T-helper 17 cell (primary cell): ENCODE measurements at regions not wholly inside any gene's neighbourhood (a gene's known extent, or its start where the extent isn't known, plus 50 kb on each side); places are given as distances from the start of the nearest gene placed in this dataset.

Experiments
- ATAC-seq: fragments of 150-1000 bp; cut with Tn5 transposase; 2 replicates; pipeline ENCODE4 v1.10.0; 2021; ENCODE audit warnings: mild to moderate bottlenecking, moderate library complexity
- DNase-seq, 3 donors: peaks; one replicate each; pipeline versions ENCODE4 v3.0.0 to v3.0.0-alpha.2; 2020 to 2021
- H3K9me3 ChIP-seq: one replicate; pipeline ENCODE4 v1.7.0; 2013; ENCODE audit warnings: low read length, mild to moderate bottlenecking; ENCODE audit not compliant: control insufficient read depth, poor library complexity, severe bottlenecking
- H3K27ac Mint-ChIP-seq: one replicate; pipeline ENCODE4 v1.8.0; 2022; ENCODE audit warnings: mild to moderate bottlenecking, moderate library complexity, mixed read lengths
- H3K27me3 Mint-ChIP-seq: one replicate; pipeline ENCODE4 v1.8.0; 2022; ENCODE audit warnings: mixed read lengths
- H3K36me3 Mint-ChIP-seq: one replicate; pipeline ENCODE4 v1.8.0; 2022; ENCODE audit warnings: low read depth, mixed read lengths
- H3K4me1 Mint-ChIP-seq: one replicate; pipeline ENCODE4 v1.8.0; 2022; ENCODE audit warnings: mild to moderate bottlenecking, mixed read lengths
- H3K4me3 Mint-ChIP-seq: one replicate; pipeline ENCODE4 v1.8.0; 2022; ENCODE audit warnings: mild to moderate bottlenecking, moderate library complexity, mixed read lengths

DNA sequence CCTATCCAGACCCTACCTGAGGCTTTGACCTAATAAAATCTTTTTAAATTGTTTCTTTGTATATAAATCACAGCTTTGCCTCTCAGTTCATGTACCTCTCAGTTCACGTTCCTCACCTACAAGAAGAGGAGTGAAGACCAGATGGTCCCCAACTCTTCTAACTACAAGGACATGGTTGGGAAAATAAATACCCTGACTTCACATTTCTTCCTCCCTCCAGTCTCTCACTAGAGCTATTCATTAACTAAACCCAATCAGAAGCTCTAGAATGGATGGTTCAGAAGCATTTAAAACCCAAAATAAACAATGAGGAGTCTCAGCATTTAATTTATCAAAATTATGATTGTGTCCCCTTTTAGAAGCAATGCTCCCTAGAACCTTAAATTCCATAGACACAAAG is 97.3 kb upstream of the AGTR1 start:
- Mint-ChIP-seq H3K27ac (no peak overlapping the region), H3K4me1 (no peaks in the 10 kb centered on the region), H3K36me3 (no peaks in the 10 kb centered on the region), H3K27me3 (no peaks in the 10 kb centered on the region), H3K4me3 (no peak overlapping the region)
- no peaks in the 10 kb centered on the region for H3K9me3 ChIP-seq
- ATAC-seq (no peak), DNase-seq (no peak)

DNA sequence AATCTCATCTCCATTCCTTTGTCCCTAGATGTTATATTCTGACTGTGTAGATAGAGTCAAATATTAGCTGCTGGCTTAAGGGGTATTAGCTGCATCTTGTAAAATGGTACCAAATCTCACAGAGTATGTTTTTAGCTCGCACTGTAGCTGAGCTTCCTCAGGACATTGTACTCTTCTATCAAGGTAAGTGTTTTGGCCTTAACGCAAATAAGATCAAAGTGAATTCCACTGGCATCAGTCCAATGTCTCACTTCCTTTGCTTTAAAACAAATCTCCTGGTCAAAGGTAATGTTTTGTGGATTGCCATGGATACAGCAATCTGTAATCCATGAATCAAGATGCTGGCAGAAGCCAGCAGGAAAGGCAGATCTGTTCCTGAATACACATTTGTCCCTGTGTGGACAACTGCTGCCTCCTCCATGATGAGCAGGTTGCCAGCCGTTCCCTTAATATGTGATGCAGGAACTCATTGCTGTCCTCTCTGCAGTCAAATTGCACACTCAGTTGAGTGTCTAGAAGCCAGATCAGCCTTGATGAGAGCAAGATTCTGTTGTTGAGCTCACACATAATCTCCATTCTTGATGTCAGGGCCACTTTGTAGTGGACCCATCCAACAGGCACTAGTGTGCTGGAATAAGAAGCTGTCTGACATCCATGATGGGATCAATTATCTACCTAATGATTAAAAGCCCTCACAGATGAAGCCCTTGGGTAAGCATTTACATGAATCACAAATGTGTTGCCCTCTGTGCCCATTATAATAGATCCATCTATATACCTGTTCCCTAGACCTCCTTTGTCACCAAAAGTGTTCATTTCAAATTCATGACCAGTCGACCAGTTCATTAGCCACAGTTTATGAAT is 96.6 kb upstream of the AGTR1 start:
- DNase-seq = no peak
- no peaks in the 10 kb centered on the region for H3K9me3 ChIP-seq
- Mint-ChIP-seq H3K4me1 (no peaks in the 10 kb centered on the region), H3K27ac (no peak overlapping the region), H3K36me3 (no peaks in the 10 kb centered on the region), H3K27me3 (no peaks in the 10 kb centered on the region), H3K4me3 (no peak overlapping the region)
- ATAC-seq = no peak

DNA sequence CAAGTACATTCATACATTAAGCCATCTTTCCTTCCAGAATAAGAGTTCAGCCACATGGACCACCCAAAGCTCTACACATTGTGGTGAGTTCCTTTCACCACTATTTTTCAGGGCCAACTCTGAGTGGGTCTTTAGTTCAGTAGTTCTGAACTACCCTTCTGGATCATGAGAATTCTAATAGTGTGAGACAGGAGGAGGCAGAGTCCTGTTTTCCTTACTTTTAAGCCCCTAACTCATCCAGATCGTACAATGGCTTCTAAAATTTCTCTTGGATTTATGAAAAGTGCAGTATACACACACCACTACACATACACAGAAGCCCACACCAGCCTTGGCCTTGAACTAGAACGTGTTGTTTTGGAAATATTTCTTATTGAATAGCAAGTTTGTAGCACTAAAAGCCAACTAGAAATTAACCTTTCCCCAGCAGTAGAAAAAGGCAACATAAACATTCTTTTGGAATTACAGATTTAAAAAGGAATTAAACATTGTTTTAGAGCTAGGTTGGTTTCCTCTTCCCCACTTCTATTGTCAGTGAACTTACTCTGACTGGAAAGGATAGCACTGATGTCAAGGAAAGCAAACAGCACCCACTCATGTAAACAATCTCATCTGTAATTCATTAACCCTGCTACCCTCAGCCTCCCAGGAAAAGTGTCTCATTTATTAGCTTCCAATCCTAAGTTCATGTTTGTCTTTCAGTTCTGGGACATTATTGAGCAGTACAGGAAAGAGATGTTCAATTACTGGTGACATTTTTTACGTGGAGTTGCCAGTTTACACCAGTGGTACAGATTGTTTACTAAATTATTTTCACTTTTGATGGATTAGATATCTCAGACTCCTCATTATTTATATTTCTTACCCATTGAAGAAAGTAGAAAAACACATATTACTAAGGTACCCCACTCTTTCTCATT is 95.7 kb upstream of the AGTR1 start:
- H3K9me3 ChIP-seq = no peaks in the 10 kb centered on the region
- Mint-ChIP-seq H3K27me3 (no peaks in the 10 kb centered on the region), H3K4me1 (no peaks in the 10 kb centered on the region), H3K36me3 (no peaks in the 10 kb centered on the region), H3K27ac (no peak overlapping the region), H3K4me3 (no peak overlapping the region)
- DNase-seq (no peak), ATAC-seq (no peak)

DNA sequence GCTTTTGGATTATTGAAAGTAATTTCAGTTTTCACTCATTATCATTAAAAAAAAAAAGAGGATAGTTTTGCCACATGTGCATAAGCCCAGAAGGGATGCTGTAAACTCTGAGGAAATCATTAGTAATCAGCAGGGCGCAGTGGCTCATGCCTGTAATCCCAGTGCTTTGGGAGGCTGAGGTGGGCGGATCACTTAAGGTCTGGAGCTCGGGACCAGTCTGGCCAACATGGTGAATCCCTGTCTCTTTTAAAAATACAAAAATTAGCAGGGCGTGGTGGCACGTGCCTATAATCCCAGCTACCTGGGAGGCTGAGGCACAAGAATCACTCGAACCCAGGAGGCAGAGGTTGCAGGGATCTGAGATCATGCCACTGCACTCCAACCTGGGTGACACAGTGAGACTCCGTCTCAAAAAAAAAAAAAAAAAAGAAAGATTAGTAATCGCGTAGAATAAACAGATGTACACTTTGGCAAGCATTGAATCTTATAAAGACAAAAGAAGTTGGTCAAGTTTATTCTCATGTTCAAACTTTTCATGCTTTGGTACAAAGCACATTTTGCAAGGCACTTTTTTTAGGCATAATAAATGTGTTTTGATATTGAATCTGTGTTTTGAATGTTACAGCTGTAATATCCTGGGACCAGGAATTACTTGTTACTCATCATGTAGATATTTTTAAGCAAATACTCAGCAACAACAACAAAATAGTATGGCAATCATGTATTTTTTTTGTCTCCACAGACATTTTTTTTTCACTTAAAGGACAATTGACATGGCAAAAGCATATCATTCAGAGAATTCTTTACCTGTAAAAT is 93.2 kb upstream of the AGTR1 start:
- Mint-ChIP-seq H3K27me3 (no peaks in the 10 kb centered on the region), H3K36me3 (no peaks in the 10 kb centered on the region), H3K27ac (no peak overlapping the region), H3K4me1 (no peaks in the 10 kb centered on the region), H3K4me3 (no peak overlapping the region)
- no peak for DNase-seq
- no peak for ATAC-seq
- no peaks in the 10 kb centered on the region for H3K9me3 ChIP-seq

DNA sequence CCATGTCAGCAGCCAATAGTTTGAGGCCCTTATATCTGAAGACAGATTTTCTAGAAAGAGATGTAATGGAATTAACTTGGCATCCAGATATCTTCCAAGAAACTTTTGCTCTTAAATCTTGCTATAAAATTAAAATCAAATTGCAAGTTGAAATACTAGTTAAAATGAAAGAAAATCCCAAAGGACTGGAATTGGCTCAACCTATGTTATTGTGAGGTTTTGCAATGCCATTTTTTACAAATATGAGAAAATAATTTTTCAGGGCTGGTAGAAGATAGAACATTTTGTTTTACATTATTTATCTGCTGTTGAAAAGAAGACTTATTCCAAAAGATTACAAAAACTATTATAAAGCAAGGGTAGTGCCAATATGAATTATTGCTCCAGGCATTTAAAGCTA is 92.2 kb upstream of the AGTR1 start:
- no peak overlapping the region for H3K27ac Mint-ChIP-seq
- DNase-seq (no peak), ATAC-seq (no peak)
- no peaks in the 10 kb centered on the region for H3K9me3 ChIP-seq
- H3K27me3 Mint-ChIP-seq = no peaks in the 10 kb centered on the region
- H3K36me3 Mint-ChIP-seq = no peaks in the 10 kb centered on the region
- no peak overlapping the region for H3K4me3 Mint-ChIP-seq
- no peaks in the 10 kb centered on the region for H3K4me1 Mint-ChIP-seq

DNA sequence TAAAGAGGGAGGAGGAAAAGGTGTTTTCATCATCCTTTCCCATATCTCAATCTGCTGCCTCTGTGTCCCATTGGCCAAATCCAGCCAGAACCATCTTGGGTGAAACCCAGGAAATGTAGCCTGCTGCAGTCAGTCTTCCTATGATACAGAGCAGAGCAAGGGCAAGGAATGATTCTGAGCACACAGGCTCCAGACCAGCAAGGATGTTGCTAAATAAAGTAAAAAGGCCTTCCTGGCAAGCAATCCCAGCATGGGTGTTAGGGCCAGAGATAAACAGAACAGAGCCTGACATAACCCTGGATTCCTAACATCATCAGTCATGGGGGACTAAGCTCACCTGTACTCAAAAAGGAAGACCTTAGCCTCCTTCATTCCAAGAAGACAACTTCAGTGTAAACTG is 90.7 kb upstream of the AGTR1 start:
- H3K36me3 Mint-ChIP-seq = no peaks in the 10 kb centered on the region
- H3K4me3 Mint-ChIP-seq = no peak overlapping the region
- no peaks in the 10 kb centered on the region for H3K9me3 ChIP-seq
- no peak overlapping the region for H3K27ac Mint-ChIP-seq
- no peak for DNase-seq
- ATAC-seq = no peak
- H3K4me1 Mint-ChIP-seq = no peaks in the 10 kb centered on the region
- no peaks in the 10 kb centered on the region for H3K27me3 Mint-ChIP-seq

DNA sequence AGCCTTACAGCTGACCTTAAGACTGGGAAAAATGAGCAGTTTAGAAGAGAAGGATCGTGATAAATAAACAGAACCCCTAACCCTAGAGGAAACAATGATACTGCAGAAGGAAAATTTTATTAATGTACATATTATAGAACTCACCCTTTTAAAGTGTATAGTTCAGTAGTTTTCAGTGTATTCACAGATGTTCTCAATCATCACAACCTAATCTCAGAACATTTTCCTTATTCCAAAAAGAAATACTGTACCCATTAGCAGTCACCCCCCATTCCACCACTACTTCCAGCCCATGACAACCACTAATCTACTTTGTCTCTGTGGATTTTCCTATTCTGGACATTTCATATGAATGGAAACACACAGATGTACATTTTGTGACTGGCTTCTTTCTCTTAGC is 90.2 kb upstream of the AGTR1 start:
- ATAC-seq = no peak
- Mint-ChIP-seq H3K27me3 (no peaks in the 10 kb centered on the region), H3K36me3 (no peaks in the 10 kb centered on the region), H3K27ac (no peak overlapping the region), H3K4me1 (no peaks in the 10 kb centered on the region), H3K4me3 (no peak overlapping the region)
- no peak for DNase-seq
- H3K9me3 ChIP-seq = no peaks in the 10 kb centered on the region

DNA sequence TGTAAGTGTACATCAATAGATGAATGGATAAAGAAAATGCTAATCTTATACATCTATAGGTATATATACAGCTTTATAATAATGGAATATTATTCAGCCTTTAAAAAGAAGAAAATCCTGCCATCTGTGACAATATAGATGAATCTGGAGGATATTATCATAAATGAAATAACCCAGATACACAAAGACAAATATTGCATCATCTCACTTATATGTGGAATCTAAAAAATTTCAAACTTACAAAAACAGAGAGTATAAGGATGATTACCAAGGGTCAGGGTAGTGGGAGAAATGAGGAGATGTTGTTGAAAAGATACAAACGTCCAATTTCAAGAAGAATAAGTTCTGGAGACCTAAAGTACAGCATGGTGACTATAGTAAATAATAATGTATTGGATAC is 85.4 kb upstream of the AGTR1 start:
- Mint-ChIP-seq H3K36me3 (no peaks in the 10 kb centered on the region), H3K4me1 (no peaks in the 10 kb centered on the region), H3K4me3 (no peak overlapping the region), H3K27me3 (no peaks in the 10 kb centered on the region), H3K27ac (no peak overlapping the region)
- ATAC-seq (no peak), DNase-seq (no peak)
- no peaks in the 10 kb centered on the region for H3K9me3 ChIP-seq

DNA sequence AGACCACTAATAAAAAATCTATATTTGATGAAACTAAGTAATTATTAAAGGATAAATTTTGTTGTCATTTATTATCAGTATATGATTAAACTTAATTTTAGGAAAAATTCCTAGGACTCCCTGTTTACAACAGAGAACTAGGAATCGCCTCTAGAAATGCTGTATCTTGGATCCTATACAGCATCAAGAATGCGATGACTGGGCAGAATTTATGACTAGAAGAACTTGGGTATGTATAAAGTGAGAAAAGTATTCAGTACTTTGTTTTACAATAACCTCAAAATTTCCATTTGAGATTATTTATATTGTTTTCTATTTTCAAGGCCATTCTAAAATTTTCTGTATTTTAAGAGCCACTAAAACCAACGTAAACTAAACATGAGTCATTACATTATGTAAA is 82.3 kb upstream of the AGTR1 start:
- no peak overlapping the region for H3K4me3 Mint-ChIP-seq
- H3K27ac Mint-ChIP-seq = no peak overlapping the region
- no peaks in the 10 kb centered on the region for H3K4me1 Mint-ChIP-seq
- ATAC-seq (no peak), DNase-seq (no peak)
- H3K9me3 ChIP-seq = no peaks in the 10 kb centered on the region
- H3K27me3 Mint-ChIP-seq = no peaks in the 10 kb centered on the region
- H3K36me3 Mint-ChIP-seq = no peaks in the 10 kb centered on the region

DNA sequence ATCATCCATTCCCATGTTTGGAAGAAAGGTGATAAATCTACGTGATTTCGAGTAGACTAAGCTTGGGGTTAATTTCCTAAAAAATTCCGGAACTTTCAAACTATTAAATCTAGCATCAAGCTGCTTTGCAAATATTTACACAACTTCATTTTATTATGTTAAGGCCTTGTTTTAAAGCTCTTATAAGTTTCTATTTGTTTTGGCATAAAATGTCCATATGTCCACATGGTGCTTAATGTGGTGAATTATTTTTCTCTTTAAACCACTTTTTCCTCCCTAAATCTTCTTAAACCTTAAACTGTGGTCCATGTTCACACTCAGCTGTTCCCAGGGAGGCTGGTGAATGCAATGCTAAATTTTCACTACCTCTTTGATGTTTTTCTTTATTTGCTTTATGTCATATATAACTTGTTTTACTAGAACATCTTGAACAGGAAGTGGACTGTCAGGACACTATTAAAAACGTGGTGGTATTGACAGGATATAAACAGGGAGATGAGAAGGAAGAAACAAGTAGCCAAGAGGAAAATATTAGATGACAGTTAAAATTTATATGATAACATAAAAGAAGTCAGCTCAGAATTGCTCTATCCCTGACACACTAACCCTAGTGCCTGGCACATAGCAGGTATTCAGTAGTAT is 72.5 kb upstream of the AGTR1 start:
- no peak for DNase-seq
- no peaks in the 10 kb centered on the region for H3K36me3 Mint-ChIP-seq
- H3K27ac Mint-ChIP-seq = no peak overlapping the region

DNA sequence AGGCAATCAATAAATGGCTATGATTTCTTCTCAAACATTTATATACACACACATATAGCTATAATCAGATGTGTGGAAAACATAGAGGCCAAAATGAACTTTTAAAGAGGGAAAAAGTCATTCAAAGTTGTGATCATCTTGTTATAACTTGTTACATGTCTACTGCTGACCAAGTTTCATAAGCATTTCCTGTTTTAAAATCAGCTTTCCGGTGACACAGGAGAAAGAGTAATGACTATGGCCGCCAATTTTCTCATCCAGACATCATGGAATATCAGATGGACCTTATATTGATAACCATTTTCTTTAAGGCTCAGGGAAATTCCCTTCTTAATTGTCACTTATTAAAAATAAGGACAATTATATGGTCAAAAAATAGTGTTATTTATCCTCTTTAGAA is 71.7 kb upstream of the AGTR1 start:
- no peaks in the 10 kb centered on the region for H3K9me3 ChIP-seq
- Mint-ChIP-seq H3K4me3 (no peak overlapping the region), H3K27ac (no peak overlapping the region), H3K4me1 (no peaks in the 10 kb centered on the region), H3K36me3 (no peaks in the 10 kb centered on the region), H3K27me3 (no peaks in the 10 kb centered on the region)
- DNase-seq (no peak), ATAC-seq (no peak)

More for the DNA sequence above, 72.5 kb upstream of the AGTR1 start:
- H3K9me3 ChIP-seq = no peaks in the 10 kb centered on the region
- Mint-ChIP-seq H3K4me3 (no peak overlapping the region), H3K27me3 (no peaks in the 10 kb centered on the region), H3K4me1 (no peaks in the 10 kb centered on the region)
- ATAC-seq = no peak

DNA sequence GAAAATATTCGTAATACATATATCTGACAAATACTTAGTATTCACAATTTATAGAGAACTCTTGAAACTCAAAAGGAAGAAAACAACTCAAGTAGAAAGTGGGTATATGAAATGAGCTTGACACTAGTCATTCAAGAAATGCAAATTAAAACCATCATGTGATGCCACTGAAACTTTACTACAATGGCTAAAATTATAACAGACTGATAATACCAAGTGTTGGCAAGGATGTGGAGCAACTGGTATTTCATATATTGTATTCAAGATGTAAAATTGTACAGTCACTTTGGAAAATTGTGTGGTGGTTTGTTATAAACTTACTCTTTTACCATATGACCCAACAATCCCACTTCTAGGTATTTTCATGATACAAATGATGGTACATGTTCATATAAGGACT is 68.7 kb upstream of the AGTR1 start:
- no peaks in the 10 kb centered on the region for H3K4me1 Mint-ChIP-seq
- DNase-seq = no peak
- no peaks in the 10 kb centered on the region for H3K36me3 Mint-ChIP-seq
- H3K9me3 ChIP-seq = no peaks in the 10 kb centered on the region
- no peak overlapping the region for H3K4me3 Mint-ChIP-seq
- no peak for ATAC-seq
- no peaks in the 10 kb centered on the region for H3K27me3 Mint-ChIP-seq
- H3K27ac Mint-ChIP-seq = no peak overlapping the region
